GM12872 (cell line): ENCODE measurements at regions not wholly inside any gene's neighbourhood (a gene's known extent, or its start where the extent isn't known, plus 50 kb on each side); places are given as distances from the start of the nearest gene placed in this dataset.

Experiments used
- CTCF ChIP-seq: IDR thresholded peaks from 3 replicates; pipeline ENCODE4 v1.5.1; 2011; ENCODE audit warnings: low read depth, mild to moderate bottlenecking, low read length, moderate library complexity; ENCODE audit not compliant: insufficient read depth

- TF ChIP-seq CTCF = no peak
These were observed 254.6 kb downstream of the SMARCA2 start for GRCh38 chr9:2269778-2270177.

GRCh38 chr9:2270565-2270964 is 255.4 kb downstream of the SMARCA2 start:
- no peak for TF ChIP-seq CTCF

- TF ChIP-seq CTCF = no peak
These were observed 256.3 kb downstream of the SMARCA2 start for GRCh38 chr9:2271426-2271825.

GRCh38 chr9:2274762-2275161 is 259.6 kb downstream of the SMARCA2 start:
- TF ChIP-seq CTCF = no peak

- TF ChIP-seq CTCF = no peak
These were observed 261.1 kb downstream of the SMARCA2 start for GRCh38 chr9:2276296-2276695.

GRCh38 chr9:2281031-2281802 is 266.1 kb downstream of the SMARCA2 start:
- no peak for TF ChIP-seq CTCF

GRCh38 chr9:2281803-2282185 is 266.6 kb downstream of the SMARCA2 start:
- TF ChIP-seq CTCF = no peak
